Adrenal gland (tissue), 5 donors: ENCODE measurements at regions not wholly inside any gene's neighbourhood (a gene's known extent, or its start where the extent isn't known, plus 50 kb on each side); places are given as distances from the start of the nearest gene placed in this dataset.

Experiments
- CTCF ChIP-seq, 6 experiments: fragments of 450-650 bp in 4 of 6; fragments of 200-600 bp in 2 of 6; sonication (generic) in 1 of 6; IDR thresholded peaks; 1 replicate in 5 of 6; 2 replicates in 1 of 6; pipeline versions ENCODE4 v1.5.1 to v1.8.0; 2016 to 2021; ENCODE audit warnings: antibody characterized with exemption in 6 of 6, mild to moderate bottlenecking in 2 of 6, moderate library complexity in 1 of 6
- POLR2A ChIP-seq, 2 donors: fragments of 450-650 bp; IDR thresholded peaks; one replicate each; pipeline ENCODE4 v1.6.1; 2017; ENCODE audit warnings: antibody characterized with exemption in 2 of 2, mild to moderate bottlenecking in 2 of 2, moderate library complexity in 1 of 2
- donor health status: DM: no; HTN: no; CAD: no.

GRCh38 chr2:180891360-180891759 is 89.0 kb upstream of the UBE2E3 start:
- TF ChIP-seq CTCF (IDR thresholded peaks at IDR 0.05) (no peak), POLR2A (IDR thresholded peaks at IDR 0.05) (no peak)
